GM19397 (cell line): ENCODE measurements at regions not wholly inside any gene's neighbourhood (a gene's known extent, or its start where the extent isn't known, plus 50 kb on each side); places are given as distances from the start of the nearest gene placed in this dataset.

Experiments used
- ATAC-seq: cut with Tn5 transposase; IDR thresholded peaks from one replicate; pipeline ENCODE4 v1.9.1; 2021; ENCODE audit warnings: mild to moderate bottlenecking, moderate library complexity; ENCODE audit not compliant: unreplicated experiment

DNA sequence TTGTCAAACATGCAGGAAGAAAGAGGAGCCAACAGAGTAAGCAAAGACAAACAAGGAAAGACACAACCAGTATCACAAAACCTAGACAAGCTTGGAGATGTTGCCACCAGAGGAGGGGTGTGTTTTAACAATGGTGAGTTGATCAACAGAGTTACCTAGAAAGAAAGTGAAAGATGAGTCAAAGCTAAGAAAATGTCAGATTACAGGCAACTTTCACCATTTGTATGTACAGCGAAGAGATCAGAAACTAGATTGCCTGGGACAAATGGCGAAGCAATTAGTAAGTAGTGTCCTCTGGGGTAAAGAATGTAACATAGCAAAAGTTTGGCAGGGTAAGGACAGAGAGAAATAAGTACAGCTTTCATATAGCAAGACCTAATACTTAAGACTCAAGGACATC lies 51.6 kb upstream of the POU3F2 start:
- ATAC-seq = no peak

DNA sequence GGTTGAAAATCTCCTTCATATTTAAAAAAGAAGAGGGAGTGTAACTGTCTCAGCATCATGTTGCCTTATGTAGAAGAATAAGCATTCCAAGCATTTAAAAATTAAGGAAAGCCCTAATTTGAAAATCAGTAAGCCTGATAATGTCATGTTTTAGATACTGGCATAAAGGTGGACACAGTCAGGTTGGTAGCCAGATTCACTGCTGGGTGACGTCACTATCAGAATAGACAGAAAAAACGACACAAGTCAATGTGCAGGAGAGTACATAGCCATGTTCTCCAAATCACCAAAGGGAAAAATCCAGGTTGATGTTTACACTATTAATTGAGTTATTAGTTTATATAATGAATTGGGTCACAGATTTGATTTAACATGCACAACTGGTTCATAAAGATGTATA lies 50.8 kb upstream of the POU3F2 start:
- ATAC-seq = no peak
